CD14-positive monocyte (primary cell): ENCODE measurements at regions not wholly inside any gene's neighbourhood (a gene's known extent, or its start where the extent isn't known, plus 50 kb on each side); places are given as distances from the start of the nearest gene placed in this dataset.

Experiments used
- DNase-seq, 3 donors: peaks; one replicate each; pipeline ENCODE4 v3.0.0-alpha.2; 2011 to 2022
- H2AFZ ChIP-seq: 2 replicates; pipeline ENCODE4 v1.6.0; 2012; ENCODE audit warnings: mild to moderate bottlenecking, low read depth, low read length, inconsistent platforms; ENCODE audit not compliant: insufficient read depth, poor library complexity, severe bottlenecking
- H3K27ac ChIP-seq, 2 donors: 1 replicate in 1 of 2; 2 replicates in 1 of 2; pipeline ENCODE4 v1.5.1; 2012 to 2013; ENCODE audit warnings: low read length in 2 of 2, control low read depth in 1 of 2, inconsistent platforms in 1 of 2, low read depth in 1 of 2, mild to moderate bottlenecking in 1 of 2
- H3K27me3 ChIP-seq, 2 donors: one replicate each; pipeline versions ENCODE4 v1.6.0 to v1.6.1; 2011 to 2013; ENCODE audit warnings: low read length in 2 of 2; ENCODE audit not compliant: control insufficient read depth in 2 of 2, insufficient read depth in 2 of 2
- H3K36me3 ChIP-seq, 2 donors: replicated peaks in 1 of 2; 1 replicate in 1 of 2; 2 replicates in 1 of 2; pipeline versions ENCODE4 v1.5.1 to v1.6.1; 2012 to 2013; ENCODE audit warnings: low read length in 2 of 2, control low read depth in 1 of 2, inconsistent platforms in 1 of 2, mild to moderate bottlenecking in 1 of 2; ENCODE audit not compliant: insufficient read depth in 2 of 2, control insufficient read depth in 1 of 2
- H3K4me1 ChIP-seq, 2 donors: 1 replicate in 1 of 2; 2 replicates in 1 of 2; pipeline versions ENCODE4 v1.5.1 to v1.6.1; 2012 to 2013; ENCODE audit warnings: low read length in 2 of 2, control low read depth in 1 of 2, inconsistent platforms in 1 of 2, mild to moderate bottlenecking in 1 of 2, moderate library complexity in 1 of 2; ENCODE audit not compliant: insufficient read depth in 2 of 2, control insufficient read depth in 1 of 2
- H3K4me2 ChIP-seq: replicated peaks from 2 replicates; pipeline ENCODE3; 2012; ENCODE audit warnings: low read length, moderate library complexity, mild to moderate bottlenecking; ENCODE audit not compliant: poor library complexity, severe bottlenecking; ENCODE audit errors: extremely low read depth
- H3K4me3 ChIP-seq, 3 experiments: fragments of 200-600 bp in 1 of 3; sonication (generic) in 1 of 3; replicated peaks in 1 of 3; 1 replicate in 2 of 3; 2 replicates in 1 of 3; pipeline ENCODE4 v1.5.1; 2011 to 2013; ENCODE audit warnings: low read length in 3 of 3, mild to moderate bottlenecking in 3 of 3, control low read depth in 2 of 3, low read depth in 2 of 3, inconsistent platforms in 1 of 3, moderate library complexity in 1 of 3
- H3K79me2 ChIP-seq: 2 replicates; pipeline ENCODE4 v1.6.0; 2012; ENCODE audit warnings: mild to moderate bottlenecking, control low read depth, inconsistent platforms, low read length, moderate library complexity; ENCODE audit not compliant: insufficient read depth
- H3K9ac ChIP-seq: 2 replicates; pipeline ENCODE4 v1.6.0; 2017; ENCODE audit warnings: low read length, mild to moderate bottlenecking; ENCODE audit not compliant: insufficient read depth, poor library complexity, severe bottlenecking
- H3K9me3 ChIP-seq, 2 donors: replicated peaks in 1 of 2; 1 replicate in 1 of 2; 2 replicates in 1 of 2; pipeline versions ENCODE4 v1.5.1 to v1.6.1; 2012 to 2013; ENCODE audit warnings: low read length in 2 of 2, control low read depth in 1 of 2; ENCODE audit not compliant: control insufficient read depth in 1 of 2, insufficient read depth in 1 of 2
- H4K20me1 ChIP-seq: 2 replicates; pipeline ENCODE4 v1.6.0; 2012; ENCODE audit warnings: mild to moderate bottlenecking, low read length, control low read depth, moderate library complexity; ENCODE audit not compliant: insufficient read depth
- H3K27ac Mint-ChIP-seq, 7 donors: one replicate each; pipeline ENCODE4 v1.8.0; 2020; ENCODE audit warnings: mild to moderate bottlenecking in 7 of 7, mixed read lengths in 7 of 7, moderate library complexity in 6 of 7, inconsistent platforms in 2 of 7
- H3K27me3 Mint-ChIP-seq, 3 donors: one replicate each; pipeline ENCODE4 v1.8.0; 2021 to 2022; ENCODE audit warnings: low read depth in 3 of 3, mild to moderate bottlenecking in 3 of 3, mixed read lengths in 3 of 3, moderate library complexity in 3 of 3, inconsistent platforms in 1 of 3
- H3K36me3 Mint-ChIP-seq, 2 donors: one replicate each; pipeline ENCODE4 v1.8.0; 2020; ENCODE audit warnings: mixed read lengths in 2 of 2, inconsistent platforms in 1 of 2, mild to moderate bottlenecking in 1 of 2
- H3K4me1 Mint-ChIP-seq: one replicate; pipeline ENCODE4 v1.8.0; 2020; ENCODE audit warnings: mild to moderate bottlenecking, mixed read lengths
- H3K4me3 Mint-ChIP-seq, 2 donors: one replicate each; pipeline ENCODE4 v1.8.0; 2020; ENCODE audit warnings: mild to moderate bottlenecking in 2 of 2, mixed read lengths in 2 of 2, moderate library complexity in 1 of 2
- H3K9me3 Mint-ChIP-seq, 7 donors: one replicate each; pipeline ENCODE4 v1.8.0; 2020 to 2022; ENCODE audit warnings: mixed read lengths in 7 of 7, mild to moderate bottlenecking in 6 of 7, moderate library complexity in 6 of 7, inconsistent platforms in 2 of 7
- CTCF ChIP-seq: fragments of 200-600 bp; IDR thresholded peaks from one replicate; pipeline ENCODE4 v1.8.0; 2022; ENCODE audit warnings: antibody characterized with exemption, mild to moderate bottlenecking
- WGBS: methylation state at CpG from one replicate; pipeline ENCODE4 v1.1.5; 2013; ENCODE audit warnings: missing lambda C conversion rate; ENCODE audit not compliant: insufficient coverage; 5-methylcytosine and 5-hydroxymethylcytosine counted together
- intact Hi-C, 2 donors: fragments of 100-400 bp; cut with micrococcal nuclease; formaldehyde crosslinking; loops; one replicate each; pipeline versions ENCODE4 v1.15.0 to v1.15.1; 2023

- H3K36me3 Mint-ChIP-seq: no peaks in the 10 kb centered on the region
- no peak overlapping the region for H3K4me3 Mint-ChIP-seq
- Histone ChIP-seq H3K4me1 (no peaks in the 10 kb centered on the region), H3K27ac (no peak overlapping the region), H3K79me2 (no peaks in the 10 kb centered on the region), H3K9me3 (peaks cover 0 to 7% of the 10 kb centered on the region in 2 donors), H3K4me2 (no peak overlapping the region), H3K36me3 (no peaks in the 10 kb centered on the region), H2AFZ (no peak overlapping the region), H3K9ac (no peak overlapping the region), H3K4me3 (no peak overlapping the region), H4K20me1 (no peaks in the 10 kb centered on the region), H3K27me3 (no peaks in the 10 kb centered on the region)
- no CpG with 5 or more reads among the region's 1 CpG for WGBS
- DNase-seq: no peak
- peaks cover 0 to 2% (median 0%) of the 10 kb centered on the region in 3 donors for H3K27me3 Mint-ChIP-seq
- no peaks in the 10 kb centered on the region for H3K4me1 Mint-ChIP-seq
- H3K27ac Mint-ChIP-seq: no peak overlapping the region
- TF ChIP-seq CTCF: no peak
- intact Hi-C loops: no loop called here
- H3K9me3 Mint-ChIP-seq: peaks cover 0 to 14% (median 6%) of the 10 kb centered on the region in 7 donors
These were observed 390.4 kb upstream of the KCNN2 start for GRCh38 chr5:113971454-113971853.

- Mint-ChIP-seq H3K4me1 (no peaks in the 10 kb centered on the region), H3K36me3 (no peaks in the 10 kb centered on the region), H3K4me3 (no peak overlapping the region), H3K27ac (no peak overlapping the region), H3K27me3 (peaks cover 0 to 2% (median 0%) of the 10 kb centered on the region in 3 donors), H3K9me3 (peaks cover 0 to 9% (median 3%) of the 10 kb centered on the region in 7 donors)
- H3K27me3 ChIP-seq: no peaks in the 10 kb centered on the region
- H3K4me2 ChIP-seq: no peak overlapping the region
- intact Hi-C loops: no loop called here
- H3K4me1 ChIP-seq: no peaks in the 10 kb centered on the region
- no peak overlapping the region for H2AFZ ChIP-seq
- H4K20me1 ChIP-seq: no peaks in the 10 kb centered on the region
- H3K79me2 ChIP-seq: no peaks in the 10 kb centered on the region
- no CpG with 5 or more reads among the region's 1 CpG for WGBS
- no peak overlapping the region for H3K27ac ChIP-seq
- H3K9me3 ChIP-seq: peaks cover 0 to 10% of the 10 kb centered on the region in 2 donors
- no peak overlapping the region for H3K4me3 ChIP-seq
- DNase-seq: no peak
- no peak for TF ChIP-seq CTCF
- H3K36me3 ChIP-seq: no peaks in the 10 kb centered on the region
- no peak overlapping the region for H3K9ac ChIP-seq
These were observed 386.9 kb upstream of the KCNN2 start for GRCh38 chr5:113974976-113975375.
